ENCODE measurements at regions not wholly inside any gene's neighbourhood (a gene's known extent, or its start where the extent isn't known, plus 50 kb on each side); places are given as distances from the start of the nearest gene placed in this dataset.
A peak's percentile ranks its signal among the peaks of the same experiment; 100 is the strongest.
"Not testable (repeated sequence)": the region's sequence is repeated elsewhere in the genome, so short reads cannot be mapped to it uniquely, and the experiment has no call there.

GRCh38 chr14:55803873-55804553 lies 224.0 kb downstream of the KTN1 start:
- DNase-seq (ENCODE audit: low spot score), result no peak

DNA sequence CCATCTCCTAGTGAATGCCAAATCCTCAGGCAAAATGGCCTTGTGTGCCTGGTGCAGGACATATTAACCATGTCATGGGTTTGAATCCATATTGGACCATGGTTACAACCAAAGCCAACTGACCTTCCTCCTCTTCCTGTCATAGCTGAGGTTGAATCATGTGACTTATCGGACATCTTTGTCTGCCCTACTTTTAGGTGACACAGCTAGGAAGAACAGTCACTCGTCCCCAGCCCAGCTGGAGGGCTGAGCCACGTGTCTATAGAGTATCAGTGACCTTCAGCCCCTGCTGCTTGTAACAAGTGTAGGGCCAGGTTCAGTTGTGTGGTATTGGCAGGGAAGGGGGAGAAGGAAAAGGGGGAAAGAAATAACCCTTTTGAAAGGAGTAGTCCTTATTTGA lies 225.2 kb downstream of the KTN1 start:
- DNase-seq (ENCODE audit: low spot score), result no peak

- peak; percentile 92 for DNase-seq (ENCODE audit: low spot score)
Measured at GRCh38 chr14:55807053-55807880, 227.3 kb downstream of the KTN1 start.

DNA sequence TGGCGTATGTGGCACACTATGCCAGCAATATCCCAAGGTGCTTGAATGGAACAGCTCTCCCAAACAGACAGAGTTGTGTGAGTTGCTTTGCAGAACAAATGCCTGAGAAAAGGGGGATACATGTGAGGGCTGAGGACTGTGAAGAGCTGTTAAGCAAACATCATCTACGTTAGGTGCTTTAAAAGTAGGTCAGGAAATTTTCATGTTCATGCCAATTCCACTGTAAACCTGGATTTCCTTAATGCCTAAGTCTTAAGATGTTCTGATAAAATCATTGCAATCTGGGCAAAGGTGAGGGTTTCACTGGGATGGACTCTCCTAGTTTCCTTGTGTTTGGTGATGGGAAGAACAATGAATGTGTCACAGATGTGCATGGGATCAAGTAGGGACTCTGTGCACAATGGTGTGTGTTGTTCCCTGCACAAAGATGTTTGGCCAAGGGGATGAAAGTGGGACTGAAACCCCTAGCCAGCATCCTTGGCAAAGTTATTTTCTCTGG lies 227.9 kb downstream of the KTN1 start:
- no peak for DNase-seq (ENCODE audit: low spot score)

- DNase-seq (ENCODE audit: low spot score), result no peak
Measured at GRCh38 chr14:55813630-55814029, 233.6 kb downstream of the KTN1 start.

GRCh38 chr14:55814064-55814463 lies 234.1 kb downstream of the KTN1 start:
- DNase-seq (ENCODE audit: low spot score), result no peak

GRCh38 chr14:55814873-55815272 lies 234.9 kb downstream of the KTN1 start:
- DNase-seq (ENCODE audit: low spot score), result no peak

DNA sequence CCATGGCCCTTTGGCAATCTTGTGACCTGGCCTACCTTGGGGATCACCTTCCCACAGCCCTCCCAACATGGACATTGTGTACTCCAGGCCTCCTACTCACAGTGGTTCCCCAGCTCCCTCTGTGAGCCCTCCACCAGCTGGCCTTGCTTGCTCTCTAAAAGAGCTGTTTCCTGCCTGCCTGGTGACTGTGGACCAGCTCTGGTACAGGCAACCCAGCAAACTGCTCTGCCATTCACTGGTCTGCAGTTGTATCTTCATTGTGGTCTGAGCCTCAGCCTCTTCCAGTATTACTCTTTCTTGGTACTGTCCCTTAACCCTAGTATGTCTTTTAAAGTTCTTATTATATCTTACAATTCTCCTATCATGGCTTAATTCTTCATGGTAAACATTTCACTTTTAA lies 236.2 kb downstream of the KTN1 start:
- DNase-seq (ENCODE audit: low spot score), result no peak

GRCh38 chr14:55819610-55820304 lies 239.8 kb downstream of the KTN1 start:
- no peak for DNase-seq (ENCODE audit: low spot score)

GRCh38 chr14:55822906-55823305 lies 242.9 kb downstream of the KTN1 start:
- DNase-seq (ENCODE audit: low spot score), result no peak

DNA sequence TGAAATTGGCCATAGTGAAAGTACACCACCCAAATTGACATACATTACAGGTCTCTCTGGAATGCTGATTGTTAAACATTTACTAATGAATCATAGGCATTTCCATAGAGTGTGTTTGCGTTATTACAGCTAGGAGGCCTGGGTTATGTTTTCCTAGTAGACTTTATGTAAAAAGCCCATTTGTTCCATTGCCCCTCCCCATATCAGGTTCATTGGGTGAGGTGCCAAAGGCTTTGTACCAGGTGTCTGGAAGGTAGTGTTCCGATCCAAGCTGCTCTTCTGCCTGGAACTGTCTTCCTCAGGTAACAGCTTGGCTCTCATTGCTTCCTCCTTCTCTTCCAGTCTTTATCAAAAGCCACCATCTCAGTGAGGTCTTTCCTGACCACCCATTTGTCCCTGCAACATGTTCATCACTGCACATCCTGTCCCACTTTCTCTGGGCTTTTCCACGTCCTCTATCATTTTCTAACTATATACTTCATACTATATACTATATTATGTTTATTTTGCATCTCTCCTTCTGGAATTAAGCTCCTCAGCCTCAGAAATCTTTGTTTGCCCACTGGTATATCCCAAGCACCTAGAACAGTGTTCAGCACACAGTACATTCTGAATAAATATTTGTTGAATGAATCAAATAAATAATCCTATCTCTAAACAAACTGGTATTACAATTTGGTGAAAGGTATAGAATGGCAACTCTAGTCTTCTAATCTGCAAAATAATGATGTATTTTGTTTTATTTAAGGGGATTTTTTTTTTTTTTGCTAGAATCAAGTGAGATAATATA lies 252.3 kb downstream of the KTN1 start:
- DNase-seq (ENCODE audit: low spot score), result no peak

DNA sequence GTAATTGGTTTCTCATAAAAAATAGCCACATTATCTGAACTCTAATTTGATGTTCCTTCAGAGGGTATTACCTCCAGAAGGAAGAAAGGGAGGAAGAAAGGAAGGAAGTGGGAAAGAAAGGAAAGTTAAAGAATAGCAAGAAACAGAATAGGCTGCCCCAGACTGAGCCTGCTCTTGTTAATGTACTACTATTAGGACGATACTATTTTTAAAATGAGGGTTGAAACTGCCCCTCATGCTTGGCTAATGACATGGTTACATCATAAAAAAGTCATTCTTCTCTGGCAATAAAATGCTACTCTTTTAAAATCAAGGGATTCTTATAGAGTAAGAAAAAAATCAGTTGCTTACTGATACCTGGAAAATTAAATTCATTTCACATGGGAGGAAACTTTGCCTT lies 253.0 kb downstream of the KTN1 start:
- no peak for DNase-seq (ENCODE audit: low spot score)

DNA sequence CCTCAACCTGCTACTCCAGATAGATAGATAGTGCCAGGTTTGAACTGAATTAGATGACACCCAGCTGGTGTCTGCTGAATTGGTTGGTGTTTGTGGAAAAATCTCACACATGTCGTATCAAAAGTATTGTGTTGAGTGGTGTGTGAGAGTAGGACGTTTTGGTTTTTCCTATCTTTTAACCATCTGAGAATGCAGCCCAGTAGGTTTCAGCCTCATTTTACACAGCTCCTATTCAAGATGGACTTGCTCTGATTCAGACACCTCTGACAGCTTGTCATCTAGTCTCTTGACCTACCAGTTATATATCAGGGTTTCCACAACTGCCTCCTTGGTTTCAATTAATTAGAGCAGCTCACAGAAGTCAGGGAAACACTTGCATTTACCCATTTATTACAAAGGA lies 254.4 kb downstream of the KTN1 start:
- no peak for DNase-seq (ENCODE audit: low spot score)

DNA sequence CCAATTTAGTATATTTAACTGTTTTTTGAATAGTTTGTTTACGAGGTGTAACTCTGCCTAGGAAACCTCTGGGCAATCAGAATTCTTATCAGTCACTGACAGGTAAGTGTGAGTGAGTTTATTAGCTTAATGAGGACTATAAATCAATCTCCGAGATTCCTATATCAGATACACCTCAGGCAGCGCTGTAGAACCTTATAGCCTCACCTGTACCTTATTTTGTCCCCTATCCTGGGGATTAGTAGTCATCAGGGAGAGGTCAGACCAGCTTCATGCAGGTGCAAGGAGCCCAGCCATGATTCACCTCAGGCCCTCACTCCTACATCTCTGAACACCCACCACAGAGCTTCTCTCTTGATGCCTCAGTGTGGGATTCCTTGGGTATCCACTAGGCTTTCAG lies 256.0 kb downstream of the KTN1 start:
- no peak for DNase-seq (ENCODE audit: low spot score)

- DNase-seq (ENCODE audit: low spot score), result no peak
Measured at GRCh38 chr14:55837467-55837866, 257.5 kb downstream of the KTN1 start.

- DNase-seq (ENCODE audit: low spot score), result no peak
Measured at GRCh38 chr14:55838529-55839052, 258.6 kb downstream of the KTN1 start.

DNA sequence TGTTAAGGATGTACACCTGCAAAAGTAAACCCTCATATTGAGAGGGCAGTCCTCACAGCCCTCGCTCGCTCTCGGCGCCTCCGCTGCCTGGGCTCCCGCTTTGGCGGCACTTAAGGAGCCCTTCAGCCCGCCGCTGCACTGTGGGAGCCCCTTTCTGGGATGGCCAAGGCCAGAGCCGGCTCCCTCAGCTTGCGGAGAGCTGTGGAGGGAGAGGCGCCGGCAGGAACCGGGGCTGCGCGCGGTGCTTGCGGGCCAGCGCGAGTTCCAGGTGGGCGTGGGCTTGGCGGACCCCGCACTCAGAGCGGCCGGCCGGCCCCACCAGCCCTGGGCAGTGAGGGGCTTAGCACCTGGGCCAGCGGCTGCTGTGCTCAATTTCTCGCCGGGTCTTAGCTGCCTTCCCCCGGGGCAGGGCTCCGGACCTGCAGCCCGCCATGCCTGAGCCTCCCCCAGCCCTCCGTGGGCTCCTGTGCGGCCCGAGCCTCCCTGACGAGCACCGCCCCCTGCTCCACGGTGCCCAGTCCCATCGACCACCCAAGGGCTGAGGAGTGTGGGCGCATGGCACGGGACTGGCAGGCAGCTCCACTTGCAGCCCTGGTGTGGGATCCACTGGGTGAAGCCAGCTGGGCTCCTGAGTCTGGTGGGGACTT lies 259.4 kb downstream of the KTN1 start:
- DNase-seq (ENCODE audit: low spot score), result not testable (repeated sequence)

DNA sequence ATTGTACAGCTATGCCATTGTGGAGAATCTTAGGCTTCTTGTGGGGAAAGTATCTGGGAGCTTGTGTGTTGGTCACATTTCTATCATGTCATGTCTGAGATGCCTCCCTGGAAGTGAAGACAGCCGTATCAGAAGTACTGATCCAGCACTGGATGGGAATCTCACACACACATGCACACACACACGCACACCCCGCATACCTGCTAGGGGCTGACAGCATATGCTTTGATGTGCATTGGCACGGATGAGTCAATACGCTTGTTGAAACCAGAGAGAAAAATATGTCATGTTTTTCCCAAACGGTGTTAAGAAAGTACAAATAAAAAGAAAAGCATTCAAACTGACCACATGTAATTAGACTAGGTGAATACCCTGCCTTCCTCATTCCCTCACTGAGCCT lies 260.8 kb downstream of the KTN1 start:
- no peak for DNase-seq (ENCODE audit: low spot score)

DNA sequence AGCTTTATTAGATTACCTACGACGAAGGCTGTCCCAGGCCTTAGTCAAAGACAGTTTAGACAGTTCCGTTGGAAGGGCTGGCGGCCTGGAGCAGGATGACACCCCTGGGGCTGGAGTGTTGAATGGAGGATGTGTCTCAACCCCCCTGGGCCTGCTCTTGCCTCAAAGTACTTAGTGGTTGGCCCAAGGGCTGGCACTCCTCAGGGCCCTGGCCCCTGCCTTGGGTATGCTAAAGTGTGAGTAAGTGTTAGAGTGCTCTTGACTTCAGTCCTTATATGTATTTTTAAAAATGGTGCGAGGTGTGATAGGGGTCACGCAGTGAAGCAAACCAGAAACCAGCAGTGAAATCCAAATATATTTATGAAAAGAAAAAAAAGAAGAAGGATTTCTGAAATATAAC lies 261.6 kb downstream of the KTN1 start:
- DNase-seq (ENCODE audit: low spot score), result no peak

DNA sequence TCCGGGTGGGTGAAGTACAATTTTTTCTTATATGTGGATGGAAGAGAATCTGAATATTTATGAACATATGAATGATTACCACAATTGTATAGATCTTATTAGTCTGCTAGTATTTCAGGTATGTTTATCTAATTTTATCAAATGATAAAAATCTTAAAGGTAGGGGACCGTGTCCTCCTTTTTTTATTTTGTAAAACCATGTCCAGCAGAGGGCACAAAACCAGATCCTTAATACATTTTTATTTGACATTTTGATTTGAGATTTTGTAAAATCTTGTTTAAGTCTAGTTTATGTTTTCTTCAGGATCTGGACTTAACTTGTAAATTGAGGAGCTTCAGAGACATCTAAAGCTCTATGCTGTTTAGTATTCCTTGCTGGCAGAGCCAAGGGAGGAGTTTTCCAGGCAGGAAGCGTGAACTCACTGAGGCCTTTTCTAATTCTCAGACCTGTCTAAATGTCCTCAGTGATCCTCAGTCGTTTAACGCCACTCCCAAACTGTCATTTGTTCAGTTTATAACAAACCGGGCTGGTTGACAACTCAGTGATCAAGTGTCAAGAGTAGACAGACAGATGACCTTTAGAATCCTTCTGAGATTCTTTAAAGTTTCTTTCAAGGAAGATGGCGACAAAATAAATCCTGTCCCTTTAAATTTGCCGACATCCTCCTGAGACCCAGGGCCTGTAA lies 263.9 kb downstream of the KTN1 start:
- DNase-seq (ENCODE audit: low spot score), result no peak

Measured in mesenteric fat pad (tissue), 1 donor.